ENCODE measurements at regions not wholly inside any gene's neighbourhood (a gene's known extent, or its start where the extent isn't known, plus 50 kb on each side); places are given as distances from the start of the nearest gene placed in this dataset.

DNA sequence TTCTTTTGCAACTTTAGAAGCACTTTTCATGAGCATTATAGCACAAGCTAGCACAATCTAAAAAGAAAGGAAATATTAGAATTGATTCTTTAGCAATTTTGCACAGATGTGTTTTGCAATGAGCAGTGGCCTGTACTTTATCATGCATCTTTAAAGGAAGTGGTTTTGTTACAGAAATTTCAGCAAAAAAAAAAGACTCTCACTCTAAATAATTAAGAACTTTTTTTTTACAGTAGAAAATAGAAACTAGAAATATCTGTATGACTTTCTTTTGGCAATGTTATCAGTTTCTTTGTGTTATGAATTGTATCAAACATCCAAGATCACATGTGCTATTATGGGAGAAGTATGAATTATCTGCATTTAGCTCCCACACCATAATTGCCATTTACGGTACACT is 195.7 kb upstream of the KLF6 start:
- Histone ChIP-seq H3K27ac (no peak overlapping the region), H3K9me3 (peaks cover 7% of the 10 kb centered on the region; the same call in 1 of the 2 replicates), H3K4me3 (no peak overlapping the region), H3K4me2 (no peak overlapping the region), H4K20me1 (no peaks in the 10 kb centered on the region), H3K36me3 (no peaks in the 10 kb centered on the region), H3K4me1 (no peaks in the 10 kb centered on the region), H3K9ac (no peak overlapping the region), H3K27me3 (no peaks in the 10 kb centered on the region)
- no peak for TF ChIP-seq Cebpa-rat (IDR thresholded peaks at IDR 0.05)

- H3K4me1 ChIP-seq: no peaks in the 10 kb centered on the region
- no peak overlapping the region for H3K27ac ChIP-seq
- H3K4me2 ChIP-seq: no peak overlapping the region
- H3K9me3 ChIP-seq: peaks cover 12% of the 10 kb centered on the region; the same call in 1 of the 2 replicates
- no peak overlapping the region for H3K9ac ChIP-seq
- no peaks in the 10 kb centered on the region for H3K36me3 ChIP-seq
- no peak for TF ChIP-seq Cebpa-rat (IDR thresholded peaks at IDR 0.05)
- H3K27me3 ChIP-seq: no peaks in the 10 kb centered on the region
- H3K4me3 ChIP-seq: no peak overlapping the region
- no peaks in the 10 kb centered on the region for H4K20me1 ChIP-seq
Observed at GRCh38 chr10:3980144-3980543, 195.1 kb upstream of the KLF6 start.

DNA sequence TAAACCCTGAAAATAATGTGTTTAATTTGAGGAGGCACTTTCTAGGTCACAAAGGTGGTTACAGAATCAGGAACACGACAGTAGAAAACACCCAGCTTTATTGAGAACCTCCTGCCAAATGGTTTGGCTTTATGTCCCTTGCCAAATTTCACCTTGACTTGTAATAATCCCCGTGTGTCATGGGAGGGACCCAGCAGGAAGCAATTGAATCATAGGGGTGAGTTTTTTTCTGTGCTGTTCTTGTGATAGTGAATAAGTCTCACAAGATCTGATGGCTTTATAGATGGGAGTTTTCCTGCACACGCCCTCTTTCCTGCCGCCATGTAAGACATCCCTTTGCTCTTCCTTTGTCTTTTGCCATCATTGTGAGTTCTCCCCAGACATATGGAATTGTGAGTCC is 193.8 kb upstream of the KLF6 start:
- no peak for TF ChIP-seq Cebpa-rat (IDR thresholded peaks at IDR 0.05)
- Histone ChIP-seq H3K9ac (no peak overlapping the region), H3K4me1 (no peaks in the 10 kb centered on the region), H3K27me3 (no peaks in the 10 kb centered on the region), H3K4me2 (no peak overlapping the region), H3K4me3 (no peak overlapping the region), H3K9me3 (peaks cover 14% of the 10 kb centered on the region; the same call in 1 of the 2 replicates), H4K20me1 (no peaks in the 10 kb centered on the region), H3K27ac (no peak overlapping the region), H3K36me3 (no peaks in the 10 kb centered on the region)

DNA sequence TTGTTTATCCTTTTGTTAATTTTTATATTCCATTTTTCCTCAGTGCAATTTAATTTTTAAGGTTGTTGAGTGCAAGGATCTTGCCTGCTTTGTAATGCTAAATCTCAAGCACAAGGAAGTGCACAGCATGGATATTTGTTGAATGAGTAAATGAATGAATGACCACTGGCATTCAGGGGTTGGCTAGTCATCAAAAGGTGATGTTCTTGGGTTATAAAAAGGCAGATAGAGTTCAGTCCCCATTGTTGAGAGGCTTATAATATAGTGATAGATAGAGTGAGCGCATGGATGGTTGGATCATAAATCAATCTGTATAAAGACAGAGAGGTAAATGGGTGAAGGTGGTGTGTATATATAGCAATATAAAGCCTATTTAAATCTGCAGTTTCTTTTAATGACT is 193.2 kb upstream of the KLF6 start:
- H4K20me1 ChIP-seq: no peaks in the 10 kb centered on the region
- H3K36me3 ChIP-seq: no peaks in the 10 kb centered on the region
- no peak overlapping the region for H3K4me2 ChIP-seq
- peaks cover 14% of the 10 kb centered on the region; the same call in 1 of the 2 replicates for H3K9me3 ChIP-seq
- no peaks in the 10 kb centered on the region for H3K4me1 ChIP-seq
- TF ChIP-seq Cebpa-rat (IDR thresholded peaks at IDR 0.05): no peak
- H3K27ac ChIP-seq: no peak overlapping the region
- H3K9ac ChIP-seq: no peak overlapping the region
- H3K4me3 ChIP-seq: no peak overlapping the region
- H3K27me3 ChIP-seq: no peaks in the 10 kb centered on the region

GRCh38 chr10:3977761-3978160 is 192.8 kb upstream of the KLF6 start:
- no peak overlapping the region for H3K27ac ChIP-seq
- no peaks in the 10 kb centered on the region for H3K4me1 ChIP-seq
- no peak overlapping the region for H3K4me3 ChIP-seq
- no peaks in the 10 kb centered on the region for H3K36me3 ChIP-seq
- H3K9me3 ChIP-seq: peaks cover 10% of the 10 kb centered on the region; the same call in 1 of the 2 replicates
- H3K9ac ChIP-seq: no peak overlapping the region
- H4K20me1 ChIP-seq: no peaks in the 10 kb centered on the region
- no peak overlapping the region for H3K4me2 ChIP-seq
- H3K27me3 ChIP-seq: no peaks in the 10 kb centered on the region
- TF ChIP-seq Cebpa-rat (IDR thresholded peaks at IDR 0.05): no peak

DNA sequence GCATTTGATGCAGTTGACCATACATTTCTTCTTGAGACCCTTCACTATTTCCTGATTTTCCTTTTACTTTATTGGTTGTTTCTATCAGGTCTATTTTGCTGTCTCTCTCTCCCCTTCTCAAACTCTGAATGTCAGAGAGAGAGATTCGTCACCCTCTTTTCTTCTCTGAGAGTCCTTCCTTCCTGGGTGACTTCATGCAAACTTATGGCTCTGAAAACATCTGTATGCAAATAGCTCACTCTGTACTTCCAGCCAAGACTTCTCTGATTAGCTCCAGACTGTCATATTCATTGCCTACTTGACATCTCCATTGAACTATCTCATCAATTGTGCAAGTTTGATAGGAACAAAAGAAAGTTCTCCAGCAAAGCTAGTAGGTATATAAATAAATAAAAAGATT is 191.7 kb upstream of the KLF6 start:
- Histone ChIP-seq H3K4me3 (no peak overlapping the region), H3K36me3 (no peaks in the 10 kb centered on the region), H4K20me1 (no peaks in the 10 kb centered on the region), H3K9me3 (peaks cover 9% of the 10 kb centered on the region; the same call in 1 of the 2 replicates), H3K27me3 (no peaks in the 10 kb centered on the region), H3K27ac (no peak overlapping the region), H3K4me1 (no peaks in the 10 kb centered on the region), H3K4me2 (no peak overlapping the region), H3K9ac (no peak overlapping the region)
- TF ChIP-seq Cebpa-rat (IDR thresholded peaks at IDR 0.05): no peak

- Histone ChIP-seq H3K36me3 (no peaks in the 10 kb centered on the region), H3K9ac (no peak overlapping the region), H4K20me1 (no peaks in the 10 kb centered on the region), H3K4me1 (no peaks in the 10 kb centered on the region), H3K4me2 (no peak overlapping the region), H3K27me3 (no peaks in the 10 kb centered on the region), H3K27ac (no peak overlapping the region), H3K9me3 (peaks cover 9% of the 10 kb centered on the region; the same call in 1 of the 2 replicates), H3K4me3 (no peak overlapping the region)
- TF ChIP-seq Cebpa-rat (IDR thresholded peaks at IDR 0.05): no peak
Observed at GRCh38 chr10:3976171-3976570, 191.2 kb upstream of the KLF6 start.

- Histone ChIP-seq H4K20me1 (no peaks in the 10 kb centered on the region), H3K4me2 (no peak overlapping the region), H3K9me3 (peaks cover 9% of the 10 kb centered on the region; the same call in 1 of the 2 replicates), H3K4me1 (no peaks in the 10 kb centered on the region), H3K4me3 (no peak overlapping the region), H3K36me3 (no peaks in the 10 kb centered on the region), H3K27ac (no peak overlapping the region), H3K9ac (no peak overlapping the region), H3K27me3 (no peaks in the 10 kb centered on the region)
- TF ChIP-seq Cebpa-rat (IDR thresholded peaks at IDR 0.05): no peak
Observed at GRCh38 chr10:3975016-3975415, 190.0 kb upstream of the KLF6 start.

GRCh38 chr10:3972460-3973301 is 187.7 kb upstream of the KLF6 start:
- Histone ChIP-seq H3K27ac (no peak overlapping the region), H3K4me2 (no peak overlapping the region), H3K4me1 (no peaks in the 10 kb centered on the region), H3K27me3 (no peaks in the 10 kb centered on the region), H3K9me3 (peaks cover 9% of the 10 kb centered on the region; the same call in 1 of the 2 replicates), H3K36me3 (no peaks in the 10 kb centered on the region), H3K4me3 (no peak overlapping the region), H4K20me1 (no peaks in the 10 kb centered on the region), H3K9ac (no peak overlapping the region)
- no peak for TF ChIP-seq Cebpa-rat (IDR thresholded peaks at IDR 0.05)

- Histone ChIP-seq H3K9ac (no peak overlapping the region), H3K4me3 (no peak overlapping the region), H3K4me2 (no peak overlapping the region), H4K20me1 (no peaks in the 10 kb centered on the region), H3K27ac (no peak overlapping the region), H3K4me1 (no peaks in the 10 kb centered on the region), H3K36me3 (no peaks in the 10 kb centered on the region), H3K9me3 (peaks cover 9% of the 10 kb centered on the region; the same call in 1 of the 2 replicates), H3K27me3 (no peaks in the 10 kb centered on the region)
- TF ChIP-seq Cebpa-rat (IDR thresholded peaks at IDR 0.05): no peak
Observed at GRCh38 chr10:3971713-3972112, 186.7 kb upstream of the KLF6 start.
